ENCODE measurements at regions not wholly inside any gene's neighbourhood (a gene's known extent, or its start where the extent isn't known, plus 50 kb on each side); places are given as distances from the start of the nearest gene placed in this dataset.

GRCh38 chr3:76582632-76583378, 457.1 kb upstream of the ROBO2 start:
- H3K4me3 ChIP-seq (ENCODE audit: low read length), result no peak overlapping the region
- no peaks in the 10 kb centered on the region for H3K27me3 ChIP-seq (ENCODE audit: control insufficient read depth, insufficient read depth, low read length)

GRCh38 chr3:76585794-76586392, 454.0 kb upstream of the ROBO2 start:
- Histone ChIP-seq H3K9me3 (replicated peaks; ENCODE audit: low read length) (no peaks in the 10 kb centered on the region), H3K9ac (ENCODE audit: low read depth, low read length) (no peak overlapping the region), H3K27me3 (ENCODE audit: control insufficient read depth, insufficient read depth, low read length) (no peaks in the 10 kb centered on the region), H3K4me3 (ENCODE audit: low read length) (no peak overlapping the region), H3K36me3 (ENCODE audit: insufficient read depth, low read length) (no peaks in the 10 kb centered on the region), H3K4me1 (ENCODE audit: control insufficient read depth, insufficient read depth, low read length) (no peaks in the 10 kb centered on the region), H3K4me2 (ENCODE audit: low read length) (no peak overlapping the region)

More at GRCh38 chr3:76582632-76583378, 457.1 kb upstream of the ROBO2 start:
- no peaks in the 10 kb centered on the region for H3K9me3 ChIP-seq (replicated peaks; ENCODE audit: low read length)
- H3K36me3 ChIP-seq (ENCODE audit: insufficient read depth, low read length), result no peaks in the 10 kb centered on the region
- no peaks in the 10 kb centered on the region for H3K4me1 ChIP-seq (ENCODE audit: control insufficient read depth, insufficient read depth, low read length)
- no peak overlapping the region for H3K9ac ChIP-seq (ENCODE audit: low read depth, low read length)
- no peak overlapping the region for H3K4me2 ChIP-seq (ENCODE audit: low read length)

GRCh38 chr3:76586471-76586870, 453.4 kb upstream of the ROBO2 start:
- H3K4me1 ChIP-seq (ENCODE audit: control insufficient read depth, insufficient read depth, low read length), result no peaks in the 10 kb centered on the region
- H3K4me2 ChIP-seq (ENCODE audit: low read length), result no peak overlapping the region
- no peak overlapping the region for H3K9ac ChIP-seq (ENCODE audit: low read depth, low read length)
- H3K4me3 ChIP-seq (ENCODE audit: low read length), result no peak overlapping the region
- no peaks in the 10 kb centered on the region for H3K36me3 ChIP-seq (ENCODE audit: insufficient read depth, low read length)
- H3K27me3 ChIP-seq (ENCODE audit: control insufficient read depth, insufficient read depth, low read length), result no peaks in the 10 kb centered on the region
- H3K9me3 ChIP-seq (replicated peaks; ENCODE audit: low read length), result no peaks in the 10 kb centered on the region

- Histone ChIP-seq H3K4me1 (ENCODE audit: control insufficient read depth, insufficient read depth, low read length) (no peaks in the 10 kb centered on the region), H3K4me3 (ENCODE audit: low read length) (no peak overlapping the region), H3K4me2 (ENCODE audit: low read length) (no peak overlapping the region), H3K36me3 (ENCODE audit: insufficient read depth, low read length) (no peaks in the 10 kb centered on the region), H3K9me3 (replicated peaks; ENCODE audit: low read length) (no peaks in the 10 kb centered on the region), H3K27me3 (ENCODE audit: control insufficient read depth, insufficient read depth, low read length) (no peaks in the 10 kb centered on the region), H3K9ac (ENCODE audit: low read depth, low read length) (no peak overlapping the region)
These were observed 429.7 kb upstream of the ROBO2 start for GRCh38 chr3:76610150-76610549.

- Histone ChIP-seq H3K9me3 (replicated peaks; ENCODE audit: low read length) (no peaks in the 10 kb centered on the region), H3K4me2 (ENCODE audit: low read length) (no peak overlapping the region), H3K27me3 (ENCODE audit: control insufficient read depth, insufficient read depth, low read length) (no peaks in the 10 kb centered on the region), H3K9ac (ENCODE audit: low read depth, low read length) (no peak overlapping the region), H3K4me3 (ENCODE audit: low read length) (no peak overlapping the region), H3K4me1 (ENCODE audit: control insufficient read depth, insufficient read depth, low read length) (no peaks in the 10 kb centered on the region), H3K36me3 (ENCODE audit: insufficient read depth, low read length) (no peaks in the 10 kb centered on the region)
These were observed 424.2 kb upstream of the ROBO2 start for GRCh38 chr3:76615719-76616118.

- Histone ChIP-seq H3K4me1 (ENCODE audit: control insufficient read depth, insufficient read depth, low read length) (no peaks in the 10 kb centered on the region), H3K36me3 (ENCODE audit: insufficient read depth, low read length) (no peaks in the 10 kb centered on the region)
These were observed 415.7 kb upstream of the ROBO2 start for GRCh38 chr3:76624164-76624563.

GRCh38 chr3:76627236-76627635, 412.7 kb upstream of the ROBO2 start:
- Histone ChIP-seq H3K4me2 (ENCODE audit: low read length) (no peak overlapping the region), H3K9ac (ENCODE audit: low read depth, low read length) (no peak overlapping the region), H3K27me3 (ENCODE audit: control insufficient read depth, insufficient read depth, low read length) (no peaks in the 10 kb centered on the region), H3K4me1 (ENCODE audit: control insufficient read depth, insufficient read depth, low read length) (no peaks in the 10 kb centered on the region), H3K4me3 (ENCODE audit: low read length) (no peak overlapping the region), H3K36me3 (ENCODE audit: insufficient read depth, low read length) (no peaks in the 10 kb centered on the region), H3K9me3 (replicated peaks; ENCODE audit: low read length) (peaks cover 6% of the 10 kb centered on the region)

More at GRCh38 chr3:76624164-76624563, 415.7 kb upstream of the ROBO2 start:
- no peak overlapping the region for H3K9ac ChIP-seq (ENCODE audit: low read depth, low read length)
- H3K4me2 ChIP-seq (ENCODE audit: low read length), result no peak overlapping the region
- H3K9me3 ChIP-seq (replicated peaks; ENCODE audit: low read length), result peaks cover 3% of the 10 kb centered on the region
- H3K27me3 ChIP-seq (ENCODE audit: control insufficient read depth, insufficient read depth, low read length), result no peaks in the 10 kb centered on the region
- H3K4me3 ChIP-seq (ENCODE audit: low read length), result no peak overlapping the region

GRCh38 chr3:76631251-76631650, 408.6 kb upstream of the ROBO2 start:
- H3K27me3 ChIP-seq (ENCODE audit: control insufficient read depth, insufficient read depth, low read length), result no peaks in the 10 kb centered on the region
- H3K9ac ChIP-seq (ENCODE audit: low read depth, low read length), result no peak overlapping the region

GRCh38 chr3:76638006-76638405, 401.9 kb upstream of the ROBO2 start:
- H3K4me2 ChIP-seq (ENCODE audit: low read length), result no peak overlapping the region
- no peaks in the 10 kb centered on the region for H3K36me3 ChIP-seq (ENCODE audit: insufficient read depth, low read length)
- no peaks in the 10 kb centered on the region for H3K27me3 ChIP-seq (ENCODE audit: control insufficient read depth, insufficient read depth, low read length)

More at GRCh38 chr3:76631251-76631650, 408.6 kb upstream of the ROBO2 start:
- H3K4me3 ChIP-seq (ENCODE audit: low read length), result no peak overlapping the region
- no peak overlapping the region for H3K4me2 ChIP-seq (ENCODE audit: low read length)
- no peaks in the 10 kb centered on the region for H3K4me1 ChIP-seq (ENCODE audit: control insufficient read depth, insufficient read depth, low read length)
- H3K36me3 ChIP-seq (ENCODE audit: insufficient read depth, low read length), result no peaks in the 10 kb centered on the region
- peaks cover 10% of the 10 kb centered on the region for H3K9me3 ChIP-seq (replicated peaks; ENCODE audit: low read length)

GRCh38 chr3:76643623-76644304, 396.1 kb upstream of the ROBO2 start:
- H3K4me2 ChIP-seq (ENCODE audit: low read length), result no peak overlapping the region
- no peaks in the 10 kb centered on the region for H3K36me3 ChIP-seq (ENCODE audit: insufficient read depth, low read length)
- H3K4me1 ChIP-seq (ENCODE audit: control insufficient read depth, insufficient read depth, low read length), result no peaks in the 10 kb centered on the region
- H3K27me3 ChIP-seq (ENCODE audit: control insufficient read depth, insufficient read depth, low read length), result no peaks in the 10 kb centered on the region
- peaks cover 14% of the 10 kb centered on the region for H3K9me3 ChIP-seq (replicated peaks; ENCODE audit: low read length)
- no peak overlapping the region for H3K4me3 ChIP-seq (ENCODE audit: low read length)
- H3K9ac ChIP-seq (ENCODE audit: low read depth, low read length), result no peak overlapping the region

More at GRCh38 chr3:76638006-76638405, 401.9 kb upstream of the ROBO2 start:
- H3K9me3 ChIP-seq (replicated peaks; ENCODE audit: low read length), result peaks cover 8% of the 10 kb centered on the region
- H3K4me1 ChIP-seq (ENCODE audit: control insufficient read depth, insufficient read depth, low read length), result no peaks in the 10 kb centered on the region
- no peak overlapping the region for H3K9ac ChIP-seq (ENCODE audit: low read depth, low read length)
- H3K4me3 ChIP-seq (ENCODE audit: low read length), result no peak overlapping the region

- no peak overlapping the region for H3K4me3 ChIP-seq (ENCODE audit: low read length)
- H3K4me1 ChIP-seq (ENCODE audit: control insufficient read depth, insufficient read depth, low read length), result no peaks in the 10 kb centered on the region
- H3K4me2 ChIP-seq (ENCODE audit: low read length), result no peak overlapping the region
- H3K9ac ChIP-seq (ENCODE audit: low read depth, low read length), result no peak overlapping the region
- H3K9me3 ChIP-seq (replicated peaks; ENCODE audit: low read length), result peaks cover 14% of the 10 kb centered on the region
- H3K27me3 ChIP-seq (ENCODE audit: control insufficient read depth, insufficient read depth, low read length), result no peaks in the 10 kb centered on the region
- no peaks in the 10 kb centered on the region for H3K36me3 ChIP-seq (ENCODE audit: insufficient read depth, low read length)
These were observed 395.6 kb upstream of the ROBO2 start for GRCh38 chr3:76644305-76644675.
